ENCODE measurements at regions not wholly inside any gene's neighbourhood (a gene's known extent, or its start where the extent isn't known, plus 50 kb on each side); places are given as distances from the start of the nearest gene placed in this dataset.

DNA sequence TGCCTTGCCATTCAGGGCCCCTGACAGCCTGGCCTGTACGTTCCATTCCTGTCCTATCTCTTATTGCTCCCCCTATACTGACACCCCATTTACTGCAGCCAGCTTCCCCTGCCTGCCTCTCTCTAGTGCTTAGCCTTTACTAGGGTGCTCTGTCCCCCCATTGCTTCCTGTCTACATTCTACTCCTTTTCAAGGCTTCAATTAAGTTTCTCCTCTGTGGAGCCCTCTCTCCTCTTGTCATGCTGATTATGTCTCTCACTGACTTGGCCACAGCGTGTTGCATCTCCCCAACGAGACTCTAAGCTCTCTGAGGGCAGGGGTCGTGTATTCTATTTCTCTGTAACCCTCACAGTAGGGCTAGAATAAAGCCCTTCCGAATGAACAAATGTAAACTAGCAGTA, 185.2 kb downstream of the RPLP1 start:
- H3K27me3 ChIP-seq: no peaks in the 10 kb centered on the region
- no peak for TF ChIP-seq POLR2A (IDR thresholded peaks at IDR 0.05)
- TF ChIP-seq EP300 (IDR thresholded peaks at IDR 0.05): no peak
- TF ChIP-seq, protein P1, sequence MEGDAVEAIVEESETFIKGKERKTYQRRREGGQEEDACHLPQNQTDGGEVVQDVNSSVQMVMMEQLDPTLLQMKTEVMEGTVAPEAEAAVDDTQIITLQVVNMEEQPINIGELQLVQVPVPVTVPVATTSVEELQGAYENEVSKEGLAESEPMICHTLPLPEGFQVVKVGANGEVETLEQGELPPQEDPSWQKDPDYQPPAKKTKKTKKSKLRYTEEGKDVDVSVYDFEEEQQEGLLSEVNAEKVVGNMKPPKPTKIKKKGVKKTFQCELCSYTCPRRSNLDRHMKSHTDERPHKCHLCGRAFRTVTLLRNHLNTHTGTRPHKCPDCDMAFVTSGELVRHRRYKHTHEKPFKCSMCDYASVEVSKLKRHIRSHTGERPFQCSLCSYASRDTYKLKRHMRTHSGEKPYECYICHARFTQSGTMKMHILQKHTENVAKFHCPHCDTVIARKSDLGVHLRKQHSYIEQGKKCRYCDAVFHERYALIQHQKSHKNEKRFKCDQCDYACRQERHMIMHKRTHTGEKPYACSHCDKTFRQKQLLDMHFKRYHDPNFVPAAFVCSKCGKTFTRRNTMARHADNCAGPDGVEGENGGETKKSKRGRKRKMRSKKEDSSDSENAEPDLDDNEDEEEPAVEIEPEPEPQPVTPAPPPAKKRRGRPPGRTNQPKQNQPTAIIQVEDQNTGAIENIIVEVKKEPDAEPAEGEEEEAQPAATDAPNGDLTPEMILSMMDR (IDR thresholded peaks at IDR 0.05): no peak
- intact Hi-C loops (cut with DNase I): no loop called here
- H3K27ac ChIP-seq: no peak overlapping the region
- no peaks in the 10 kb centered on the region for H3K36me3 ChIP-seq
- no peak overlapping the region for H3K4me3 ChIP-seq
- H3K4me1 ChIP-seq (ENCODE audit: insufficient read depth): no peaks in the 10 kb centered on the region
- H3K9me3 ChIP-seq: no peaks in the 10 kb centered on the region
- DNase-seq: no peak
- 75 to 80% (median 79%) methylated on average over 5 of the region's 5 CpGs for WGBS, 3 donors

DNA sequence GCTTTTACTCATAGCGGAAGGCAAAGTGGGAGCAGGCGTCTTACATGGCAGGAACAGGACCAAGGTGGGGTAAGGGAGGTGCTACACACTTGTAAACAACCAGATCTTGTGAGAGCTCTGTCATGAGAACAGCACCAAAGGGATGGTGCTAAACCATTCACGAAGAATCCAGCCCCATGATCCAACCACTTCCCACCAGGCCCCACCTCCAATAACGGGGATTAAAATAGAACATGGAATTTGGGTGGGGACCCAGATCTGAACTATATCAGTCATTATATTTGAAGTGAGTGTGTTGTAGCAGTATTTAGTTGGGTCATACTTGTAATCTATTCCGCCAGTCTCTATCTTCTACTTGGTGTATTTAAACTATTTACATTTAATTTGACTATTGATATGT, 190.9 kb downstream of the RPLP1 start:
- no peaks in the 10 kb centered on the region for H3K27me3 ChIP-seq
- intact Hi-C loops (cut with DNase I): loop anchor here in 1 of 4 donors (10.0 kb wide), 1 partner anchor 149 kb away; no protein-coding TSS in a partner anchor
- H3K4me1 ChIP-seq (ENCODE audit: insufficient read depth): peaks cover 4% of the 10 kb centered on the region
- H3K4me3 ChIP-seq: no peak overlapping the region
- no peak for TF ChIP-seq POLR2A (IDR thresholded peaks at IDR 0.05)
- TF ChIP-seq, protein P1 (IDR thresholded peaks at IDR 0.05): no peak
- no peak for TF ChIP-seq EP300 (IDR thresholded peaks at IDR 0.05)
- H3K27ac ChIP-seq: no peak overlapping the region
- H3K36me3 ChIP-seq: no peaks in the 10 kb centered on the region
- no peak for DNase-seq
- 72 to 96% (median 94%) methylated on average over 5 of the region's 5 CpGs for WGBS, 3 donors
- H3K9me3 ChIP-seq: no peaks in the 10 kb centered on the region

DNA sequence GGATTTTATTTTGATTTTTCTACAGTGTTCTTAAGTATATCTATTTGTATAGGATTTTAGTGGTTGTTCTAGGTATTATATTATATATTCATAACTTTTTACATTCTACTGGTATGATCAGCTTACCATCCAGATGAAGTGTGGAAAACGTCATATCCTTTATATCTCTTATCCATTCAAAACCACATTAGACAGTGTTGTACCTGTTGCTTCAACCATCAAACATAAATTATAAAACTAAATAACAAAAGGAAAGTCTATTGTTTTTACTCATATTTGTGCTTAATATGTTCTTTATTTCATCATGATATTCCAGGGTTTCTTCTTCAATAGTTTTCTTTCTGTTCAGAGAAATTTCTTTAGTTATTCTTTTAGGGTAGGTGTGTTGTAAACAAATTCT, 191.4 kb downstream of the RPLP1 start:
- H3K9me3 ChIP-seq: no peaks in the 10 kb centered on the region
- H3K27me3 ChIP-seq: no peaks in the 10 kb centered on the region
- peaks cover 4% of the 10 kb centered on the region for H3K4me1 ChIP-seq (ENCODE audit: insufficient read depth)
- no peak overlapping the region for H3K4me3 ChIP-seq
- TF ChIP-seq, protein P1 (IDR thresholded peaks at IDR 0.05): no peak
- no peak for TF ChIP-seq EP300 (IDR thresholded peaks at IDR 0.05)
- TF ChIP-seq POLR2A (IDR thresholded peaks at IDR 0.05): no peak
- no peaks in the 10 kb centered on the region for H3K36me3 ChIP-seq
- H3K27ac ChIP-seq: no peak overlapping the region
- WGBS, 3 donors: 83 to 91% (median 89%) methylated on average over 1 of the region's 1 CpG
- intact Hi-C loops (cut with DNase I): loop anchor here in 1 of 4 donors (10.0 kb wide), 1 partner anchor 149 kb away; no protein-coding TSS in a partner anchor
- no peak for DNase-seq

DNA sequence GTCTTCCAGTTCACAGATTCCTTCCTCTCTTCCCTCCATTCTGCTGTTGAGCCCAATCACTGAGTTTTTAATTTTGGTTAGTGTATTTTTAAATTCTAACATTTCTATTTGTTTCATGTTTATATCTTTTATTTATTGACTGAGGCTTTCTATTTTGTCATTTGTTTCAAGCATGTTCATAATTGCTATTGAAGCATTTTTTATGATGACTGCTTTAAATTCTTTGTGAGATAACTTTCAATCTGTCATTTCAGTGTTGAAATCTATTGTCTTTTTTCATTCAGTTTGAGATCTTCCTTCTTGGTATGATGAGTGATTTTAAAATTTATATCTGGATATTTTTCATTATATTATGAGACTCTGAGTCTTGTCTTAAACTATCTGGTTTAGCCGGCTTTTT, 192.3 kb downstream of the RPLP1 start:
- H3K4me3 ChIP-seq: no peak overlapping the region
- no peaks in the 10 kb centered on the region for H3K36me3 ChIP-seq
- intact Hi-C loops (cut with DNase I): loop anchor here in 1 of 4 donors (10.0 kb wide), 1 partner anchor 150 kb away; no protein-coding TSS in a partner anchor
- no peak overlapping the region for H3K27ac ChIP-seq
- DNase-seq: no peak
- peaks cover 4% of the 10 kb centered on the region for H3K4me1 ChIP-seq (ENCODE audit: insufficient read depth)
- TF ChIP-seq EP300 (IDR thresholded peaks at IDR 0.05) (no peak), POLR2A (IDR thresholded peaks at IDR 0.05) (no peak)
- TF ChIP-seq, protein P1 (IDR thresholded peaks at IDR 0.05): no peak
- no peaks in the 10 kb centered on the region for H3K27me3 ChIP-seq
- H3K9me3 ChIP-seq: no peaks in the 10 kb centered on the region
- 86 to 94% (median 90%) methylated on average over 1 of the region's 1 CpG for WGBS, 3 donors
